ENCODE measurements at regions not wholly inside any gene's neighbourhood (a gene's known extent, or its start where the extent isn't known, plus 50 kb on each side); places are given as distances from the start of the nearest gene placed in this dataset.

DNA sequence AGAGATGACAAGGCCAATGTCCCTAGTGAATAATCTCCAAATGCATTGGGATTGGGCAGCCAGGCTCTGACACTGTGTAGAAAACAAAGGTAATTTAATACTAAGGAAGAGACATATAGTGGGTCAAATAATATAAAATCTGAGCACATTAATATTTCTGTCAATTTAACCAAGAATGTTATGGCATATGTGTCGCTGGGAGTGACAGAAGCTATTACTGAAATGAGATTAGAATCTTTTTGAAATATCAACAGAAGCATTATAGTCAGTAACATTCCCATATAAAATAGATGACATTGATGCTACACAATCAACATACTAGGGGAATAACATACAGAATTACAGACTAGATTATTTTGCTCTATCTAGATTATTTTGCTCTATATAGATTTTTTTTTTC, 114.0 kb downstream of the BLID start:
- no peaks in the 10 kb centered on the region for H3K9me2 ChIP-seq
- H3K27ac ChIP-seq (ENCODE audit: low read depth in 2 of 2, low read length in 1 of 2) = no peak overlapping the region
- DNase-seq = no peak
- ChIA-PET POLR2A (no interaction called here), CTCF (interaction anchor here (1.0 kb wide), 1 partner anchor 10 kb away, joined by 3 read pairs; no protein-coding TSS in a partner anchor)
- H3K4me3 ChIP-seq (ENCODE audit: low read depth in 2 of 2, low read length in 1 of 2) = no peak overlapping the region
- no peak overlapping the region for H3K9ac ChIP-seq
- H3K9me3 ChIP-seq = no peaks in the 10 kb centered on the region
- H2AFZ ChIP-seq (ENCODE audit: low read depth) = no peak overlapping the region
- H4K20me1 ChIP-seq (ENCODE audit: insufficient read depth) = no peaks in the 10 kb centered on the region
- TF ChIP-seq TAF1 (IDR thresholded peaks at IDR 0.05; ENCODE audit: borderline replicate concordance, low read depth, low read length) = no peak
- TF ChIP-seq FOSL2 (IDR thresholded peaks at IDR 0.05; ENCODE audit: borderline replicate concordance, low read depth) = no peak
- TF ChIP-seq YY1 (IDR thresholded peaks at IDR 0.05; ENCODE audit: low read depth) = no peak
- no peak for TF ChIP-seq NRF1 (IDR thresholded peaks at IDR 0.05; ENCODE audit: low read depth, low read length)
- TF ChIP-seq, protein P1, sequence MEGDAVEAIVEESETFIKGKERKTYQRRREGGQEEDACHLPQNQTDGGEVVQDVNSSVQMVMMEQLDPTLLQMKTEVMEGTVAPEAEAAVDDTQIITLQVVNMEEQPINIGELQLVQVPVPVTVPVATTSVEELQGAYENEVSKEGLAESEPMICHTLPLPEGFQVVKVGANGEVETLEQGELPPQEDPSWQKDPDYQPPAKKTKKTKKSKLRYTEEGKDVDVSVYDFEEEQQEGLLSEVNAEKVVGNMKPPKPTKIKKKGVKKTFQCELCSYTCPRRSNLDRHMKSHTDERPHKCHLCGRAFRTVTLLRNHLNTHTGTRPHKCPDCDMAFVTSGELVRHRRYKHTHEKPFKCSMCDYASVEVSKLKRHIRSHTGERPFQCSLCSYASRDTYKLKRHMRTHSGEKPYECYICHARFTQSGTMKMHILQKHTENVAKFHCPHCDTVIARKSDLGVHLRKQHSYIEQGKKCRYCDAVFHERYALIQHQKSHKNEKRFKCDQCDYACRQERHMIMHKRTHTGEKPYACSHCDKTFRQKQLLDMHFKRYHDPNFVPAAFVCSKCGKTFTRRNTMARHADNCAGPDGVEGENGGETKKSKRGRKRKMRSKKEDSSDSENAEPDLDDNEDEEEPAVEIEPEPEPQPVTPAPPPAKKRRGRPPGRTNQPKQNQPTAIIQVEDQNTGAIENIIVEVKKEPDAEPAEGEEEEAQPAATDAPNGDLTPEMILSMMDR (IDR thresholded peaks at IDR 0.05) = no peak
- TF ChIP-seq, protein P2, sequence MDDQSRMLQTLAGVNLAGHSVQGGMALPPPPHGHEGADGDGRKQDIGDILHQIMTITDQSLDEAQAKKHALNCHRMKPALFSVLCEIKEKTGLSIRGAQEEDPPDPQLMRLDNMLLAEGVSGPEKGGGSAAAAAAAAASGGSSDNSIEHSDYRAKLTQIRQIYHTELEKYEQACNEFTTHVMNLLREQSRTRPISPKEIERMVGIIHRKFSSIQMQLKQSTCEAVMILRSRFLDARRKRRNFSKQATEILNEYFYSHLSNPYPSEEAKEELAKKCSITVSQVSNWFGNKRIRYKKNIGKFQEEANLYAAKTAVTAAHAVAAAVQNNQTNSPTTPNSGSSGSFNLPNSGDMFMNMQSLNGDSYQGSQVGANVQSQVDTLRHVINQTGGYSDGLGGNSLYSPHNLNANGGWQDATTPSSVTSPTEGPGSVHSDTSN (IDR thresholded peaks at IDR 0.05) = no peak
- no peak for TF ChIP-seq RAD21 (IDR thresholded peaks at IDR 0.05; ENCODE audit: low read length)
- TF ChIP-seq, protein P3, sequence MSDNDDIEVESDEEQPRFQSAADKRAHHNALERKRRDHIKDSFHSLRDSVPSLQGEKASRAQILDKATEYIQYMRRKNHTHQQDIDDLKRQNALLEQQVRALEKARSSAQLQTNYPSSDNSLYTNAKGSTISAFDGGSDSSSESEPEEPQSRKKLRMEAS (IDR thresholded peaks at IDR 0.05; ENCODE audit: low read depth) = no peak
- no peak for TF ChIP-seq TEAD4 (IDR thresholded peaks at IDR 0.05; ENCODE audit: borderline replicate concordance, insufficient read depth)
- TF ChIP-seq, protein P4, sequence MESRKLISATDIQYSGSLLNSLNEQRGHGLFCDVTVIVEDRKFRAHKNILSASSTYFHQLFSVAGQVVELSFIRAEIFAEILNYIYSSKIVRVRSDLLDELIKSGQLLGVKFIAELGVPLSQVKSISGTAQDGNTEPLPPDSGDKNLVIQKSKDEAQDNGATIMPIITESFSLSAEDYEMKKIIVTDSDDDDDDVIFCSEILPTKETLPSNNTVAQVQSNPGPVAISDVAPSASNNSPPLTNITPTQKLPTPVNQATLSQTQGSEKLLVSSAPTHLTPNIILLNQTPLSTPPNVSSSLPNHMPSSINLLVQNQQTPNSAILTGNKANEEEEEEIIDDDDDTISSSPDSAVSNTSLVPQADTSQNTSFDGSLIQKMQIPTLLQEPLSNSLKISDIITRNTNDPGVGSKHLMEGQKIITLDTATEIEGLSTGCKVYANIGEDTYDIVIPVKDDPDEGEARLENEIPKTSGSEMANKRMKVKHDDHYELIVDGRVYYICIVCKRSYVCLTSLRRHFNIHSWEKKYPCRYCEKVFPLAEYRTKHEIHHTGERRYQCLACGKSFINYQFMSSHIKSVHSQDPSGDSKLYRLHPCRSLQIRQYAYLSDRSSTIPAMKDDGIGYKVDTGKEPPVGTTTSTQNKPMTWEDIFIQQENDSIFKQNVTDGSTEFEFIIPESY (IDR thresholded peaks at IDR 0.05; ENCODE audit: borderline replicate concordance, low read depth) = no peak
- TF ChIP-seq RXRA (IDR thresholded peaks at IDR 0.05; ENCODE audit: borderline replicate concordance, low read depth) = no peak
- TF ChIP-seq, protein P5, sequence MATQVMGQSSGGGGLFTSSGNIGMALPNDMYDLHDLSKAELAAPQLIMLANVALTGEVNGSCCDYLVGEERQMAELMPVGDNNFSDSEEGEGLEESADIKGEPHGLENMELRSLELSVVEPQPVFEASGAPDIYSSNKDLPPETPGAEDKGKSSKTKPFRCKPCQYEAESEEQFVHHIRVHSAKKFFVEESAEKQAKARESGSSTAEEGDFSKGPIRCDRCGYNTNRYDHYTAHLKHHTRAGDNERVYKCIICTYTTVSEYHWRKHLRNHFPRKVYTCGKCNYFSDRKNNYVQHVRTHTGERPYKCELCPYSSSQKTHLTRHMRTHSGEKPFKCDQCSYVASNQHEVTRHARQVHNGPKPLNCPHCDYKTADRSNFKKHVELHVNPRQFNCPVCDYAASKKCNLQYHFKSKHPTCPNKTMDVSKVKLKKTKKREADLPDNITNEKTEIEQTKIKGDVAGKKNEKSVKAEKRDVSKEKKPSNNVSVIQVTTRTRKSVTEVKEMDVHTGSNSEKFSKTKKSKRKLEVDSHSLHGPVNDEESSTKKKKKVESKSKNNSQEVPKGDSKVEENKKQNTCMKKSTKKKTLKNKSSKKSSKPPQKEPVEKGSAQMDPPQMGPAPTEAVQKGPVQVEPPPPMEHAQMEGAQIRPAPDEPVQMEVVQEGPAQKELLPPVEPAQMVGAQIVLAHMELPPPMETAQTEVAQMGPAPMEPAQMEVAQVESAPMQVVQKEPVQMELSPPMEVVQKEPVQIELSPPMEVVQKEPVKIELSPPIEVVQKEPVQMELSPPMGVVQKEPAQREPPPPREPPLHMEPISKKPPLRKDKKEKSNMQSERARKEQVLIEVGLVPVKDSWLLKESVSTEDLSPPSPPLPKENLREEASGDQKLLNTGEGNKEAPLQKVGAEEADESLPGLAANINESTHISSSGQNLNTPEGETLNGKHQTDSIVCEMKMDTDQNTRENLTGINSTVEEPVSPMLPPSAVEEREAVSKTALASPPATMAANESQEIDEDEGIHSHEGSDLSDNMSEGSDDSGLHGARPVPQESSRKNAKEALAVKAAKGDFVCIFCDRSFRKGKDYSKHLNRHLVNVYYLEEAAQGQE (IDR thresholded peaks at IDR 0.05; ENCODE audit: low read depth, low read length) = no peak
- no peak for TF ChIP-seq NFIC (IDR thresholded peaks at IDR 0.05; ENCODE audit: borderline replicate concordance)
- no peak for TF ChIP-seq JUND (IDR thresholded peaks at IDR 0.05)
- TF ChIP-seq FOXJ3 (CRISPR knock-in tag; IDR thresholded peaks at IDR 0.05) = no peak
- TF ChIP-seq TCF12 (IDR thresholded peaks at IDR 0.05) = no peak
- TF ChIP-seq GATA2 (CRISPR knock-in tag; IDR thresholded peaks at IDR 0.05) = no peak
- no peak for TF ChIP-seq RFX5 (IDR thresholded peaks at IDR 0.05; ENCODE audit: low read length)
- no peak for TF ChIP-seq FOXM1 (IDR thresholded peaks at IDR 0.05; ENCODE audit: low read depth)
- TF ChIP-seq, protein P6, sequence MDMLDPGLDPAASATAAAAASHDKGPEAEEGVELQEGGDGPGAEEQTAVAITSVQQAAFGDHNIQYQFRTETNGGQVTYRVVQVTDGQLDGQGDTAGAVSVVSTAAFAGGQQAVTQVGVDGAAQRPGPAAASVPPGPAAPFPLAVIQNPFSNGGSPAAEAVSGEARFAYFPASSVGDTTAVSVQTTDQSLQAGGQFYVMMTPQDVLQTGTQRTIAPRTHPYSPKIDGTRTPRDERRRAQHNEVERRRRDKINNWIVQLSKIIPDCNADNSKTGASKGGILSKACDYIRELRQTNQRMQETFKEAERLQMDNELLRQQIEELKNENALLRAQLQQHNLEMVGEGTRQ (IDR thresholded peaks at IDR 0.05; ENCODE audit: borderline replicate concordance, low read depth, low read length) = no peak
- H3K36me3 ChIP-seq (replicated peaks in 1 of 2; ENCODE audit: control insufficient read depth in 1 of 2, insufficient read depth in 2 of 2, low read length in 1 of 2) = no peaks in the 10 kb centered on the region
- H3K27me3 ChIP-seq (ENCODE audit: insufficient read depth) = no peaks in the 10 kb centered on the region
- no peaks in the 10 kb centered on the region for H3K79me2 ChIP-seq (ENCODE audit: insufficient read depth)
- no peak overlapping the region for H3K4me2 ChIP-seq
- H3F3A ChIP-seq (replicated peaks; ENCODE audit: insufficient read depth) = no peaks in the 10 kb centered on the region
- H3K4me1 ChIP-seq (ENCODE audit: control insufficient read depth in 1 of 2, insufficient read depth in 2 of 2, low read depth in 1 of 2, low read length in 1 of 2) = no peaks in the 10 kb centered on the region
- 83% methylated on average over 1 of the region's 1 CpG for WGBS (ENCODE audit: low lambda C conversion rate)
